ENCODE measurements at regions not wholly inside any gene's neighbourhood (a gene's known extent, or its start where the extent isn't known, plus 50 kb on each side); places are given as distances from the start of the nearest gene placed in this dataset.

DNA sequence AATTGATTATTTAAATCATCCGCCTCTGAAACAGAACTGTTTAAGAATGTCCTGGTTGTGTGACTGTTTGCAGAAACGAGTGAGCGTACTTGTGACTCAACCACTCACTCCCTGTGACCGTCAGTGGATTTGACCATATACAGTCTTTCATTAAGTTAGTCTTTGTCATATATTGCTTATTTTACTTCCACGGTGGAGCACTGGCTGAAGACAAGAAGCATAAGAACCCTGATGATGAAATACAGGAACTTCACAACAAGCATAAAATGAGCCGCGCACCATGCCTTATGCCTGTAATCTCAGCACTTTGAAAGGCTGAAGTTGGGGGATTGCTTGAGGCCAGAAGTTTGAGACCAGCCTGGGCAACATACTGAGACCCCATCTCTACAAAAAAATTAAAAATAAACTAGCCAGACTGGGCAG, 194.0 kb downstream of the TOMM20 start:
- no peak for DNase-seq (ENCODE audit: low read depth)

DNA sequence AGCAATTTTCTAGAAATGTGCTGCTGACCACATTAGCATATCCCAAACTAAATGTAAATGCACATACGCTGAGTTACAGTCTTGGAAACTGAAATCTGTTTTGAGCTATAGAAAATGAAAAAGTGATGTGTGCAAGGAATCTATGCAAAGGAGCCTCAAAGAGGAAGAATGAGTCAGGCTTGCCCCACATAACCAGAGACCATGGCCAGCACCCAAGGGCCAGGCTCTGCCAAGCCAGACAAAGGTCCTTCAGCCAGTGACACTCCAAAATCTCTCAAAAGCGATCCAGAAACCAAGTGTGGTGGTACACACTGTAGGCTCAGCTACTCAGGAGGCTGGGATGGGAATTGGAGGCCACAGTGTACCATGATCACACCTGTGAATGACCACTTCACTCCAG, 195.2 kb downstream of the TOMM20 start:
- DNase-seq (ENCODE audit: low read depth) = no peak

DNA sequence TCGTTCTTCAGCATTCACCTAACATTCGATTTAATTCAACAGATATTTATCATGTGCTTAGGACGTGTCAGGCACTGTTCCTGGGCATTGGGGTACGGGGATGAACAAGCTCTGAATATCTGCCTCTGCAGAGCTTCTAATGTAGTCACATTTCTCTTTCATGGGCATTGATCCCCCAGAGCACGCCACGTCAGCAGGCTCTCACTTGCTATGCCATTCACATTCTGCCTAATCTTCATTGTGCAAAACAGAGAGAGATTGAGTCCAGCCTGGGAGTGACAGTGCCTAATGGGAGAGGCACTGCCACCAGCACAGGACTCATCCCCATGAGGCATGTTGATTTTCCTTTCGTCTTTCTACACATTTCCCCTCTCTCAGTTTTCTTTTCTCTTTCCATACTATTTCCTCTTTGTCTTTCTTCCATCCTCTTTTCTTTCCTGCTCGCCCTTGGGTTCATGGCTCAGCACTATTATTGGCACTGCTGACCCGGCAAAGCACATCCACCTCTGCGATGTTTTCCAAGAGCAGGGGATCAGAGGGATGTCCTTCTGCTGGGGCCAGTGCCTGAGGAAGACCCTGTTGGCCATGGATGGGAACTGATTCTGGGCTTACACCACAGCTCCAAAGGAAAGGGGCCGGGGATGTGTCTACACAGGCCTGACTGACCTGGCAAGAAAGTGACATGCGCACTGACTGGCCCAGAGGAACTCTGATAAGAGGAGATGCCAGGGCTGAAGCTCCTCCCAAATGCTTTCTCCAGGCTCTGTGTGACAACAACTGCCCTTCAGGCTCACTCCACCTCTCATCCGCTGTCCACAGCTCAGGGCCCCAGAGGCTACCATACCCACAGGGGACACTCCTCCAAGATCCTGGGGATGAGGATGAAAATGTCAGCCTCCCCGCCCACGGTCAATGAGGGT, 195.9 kb downstream of the TOMM20 start:
- DNase-seq (ENCODE audit: low read depth) = no peak

DNA sequence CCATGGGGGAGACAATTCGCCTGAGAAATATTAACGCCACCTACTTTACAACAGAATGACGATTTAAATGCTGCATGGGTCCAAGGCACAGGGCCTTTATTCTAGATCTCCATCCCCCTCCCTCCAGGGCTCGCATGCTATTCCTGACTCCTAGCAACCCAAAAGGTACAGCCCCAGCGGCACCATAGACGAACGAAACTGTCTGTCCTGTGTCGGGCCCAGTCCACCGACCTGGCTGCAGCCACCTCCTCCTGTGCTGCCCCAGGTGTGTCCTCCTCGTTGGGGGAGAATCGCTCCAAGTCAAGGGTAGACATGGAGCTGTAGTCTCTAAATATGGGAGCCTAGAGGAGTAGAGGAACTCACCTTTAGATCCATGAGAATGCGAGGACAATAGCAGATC, 196.5 kb downstream of the TOMM20 start:
- no peak for DNase-seq (ENCODE audit: low read depth)

DNA sequence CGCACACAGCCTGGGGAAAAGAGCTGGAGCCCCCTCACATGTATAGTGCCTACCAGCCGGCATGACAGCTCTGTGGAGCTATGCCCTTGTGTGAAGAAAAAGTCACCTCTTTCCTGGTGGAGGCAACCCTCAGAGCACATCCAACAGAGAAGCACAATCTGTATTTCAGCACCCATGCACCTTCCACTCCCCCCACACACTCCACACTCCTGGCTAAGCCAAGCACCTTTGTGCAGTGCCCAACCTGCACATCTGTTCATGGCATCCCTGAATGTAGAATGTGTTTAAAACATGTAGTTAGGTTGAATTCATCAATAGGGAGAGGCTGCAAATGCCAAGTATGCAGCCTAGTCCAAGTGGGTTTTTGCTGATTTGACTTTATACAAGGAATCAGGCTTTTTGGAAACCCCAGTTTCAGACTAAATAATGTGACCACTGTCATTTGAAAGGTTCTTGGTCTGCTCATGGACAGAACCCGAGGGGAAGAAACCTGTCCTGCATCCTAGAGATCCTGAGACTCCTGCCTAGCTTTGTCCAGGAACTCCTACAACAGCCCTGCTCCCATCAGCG, 197.1 kb downstream of the TOMM20 start:
- no peak for DNase-seq (ENCODE audit: low read depth)

DNA sequence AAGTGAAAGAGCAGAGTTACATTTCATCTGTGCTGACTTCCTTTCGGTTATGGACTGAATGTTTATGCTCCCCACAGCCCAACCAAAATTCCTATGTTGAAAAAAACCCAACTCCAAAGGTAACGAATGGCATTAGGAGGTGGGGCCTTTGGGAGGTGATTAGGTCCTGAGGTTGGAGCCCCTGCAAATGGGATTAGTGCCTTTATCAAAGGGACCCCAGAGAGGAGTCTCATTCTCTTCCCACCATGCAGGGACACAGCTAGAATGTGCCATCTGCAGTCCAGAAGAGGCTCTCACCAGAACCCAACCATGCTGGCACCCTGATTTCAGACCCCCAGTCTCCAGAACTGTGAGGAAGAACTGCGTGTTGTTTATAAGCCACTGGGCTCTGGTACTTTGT, 199.3 kb downstream of the TOMM20 start:
- DNase-seq (ENCODE audit: low read depth) = no peak

DNA sequence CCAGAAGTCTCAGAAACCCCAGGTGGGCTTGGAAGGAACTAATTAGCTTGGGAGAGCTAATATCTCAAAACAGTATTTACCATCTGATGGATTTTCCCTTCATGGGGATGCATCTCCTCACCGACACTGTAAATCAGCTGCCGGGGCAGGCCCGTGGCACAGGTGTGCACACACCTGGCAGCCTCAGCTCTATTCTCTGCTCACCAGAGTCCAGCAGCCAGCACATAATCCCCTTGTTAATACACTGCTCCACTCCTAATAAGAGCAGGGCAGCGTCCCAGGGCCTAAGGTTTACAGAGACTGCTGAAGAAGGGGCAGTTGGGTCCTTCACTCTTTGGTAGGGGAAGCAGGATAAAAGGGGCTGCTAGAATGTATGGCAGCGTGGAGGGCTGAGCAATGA, 200.0 kb downstream of the TOMM20 start:
- no peak for DNase-seq (ENCODE audit: low read depth)

DNA sequence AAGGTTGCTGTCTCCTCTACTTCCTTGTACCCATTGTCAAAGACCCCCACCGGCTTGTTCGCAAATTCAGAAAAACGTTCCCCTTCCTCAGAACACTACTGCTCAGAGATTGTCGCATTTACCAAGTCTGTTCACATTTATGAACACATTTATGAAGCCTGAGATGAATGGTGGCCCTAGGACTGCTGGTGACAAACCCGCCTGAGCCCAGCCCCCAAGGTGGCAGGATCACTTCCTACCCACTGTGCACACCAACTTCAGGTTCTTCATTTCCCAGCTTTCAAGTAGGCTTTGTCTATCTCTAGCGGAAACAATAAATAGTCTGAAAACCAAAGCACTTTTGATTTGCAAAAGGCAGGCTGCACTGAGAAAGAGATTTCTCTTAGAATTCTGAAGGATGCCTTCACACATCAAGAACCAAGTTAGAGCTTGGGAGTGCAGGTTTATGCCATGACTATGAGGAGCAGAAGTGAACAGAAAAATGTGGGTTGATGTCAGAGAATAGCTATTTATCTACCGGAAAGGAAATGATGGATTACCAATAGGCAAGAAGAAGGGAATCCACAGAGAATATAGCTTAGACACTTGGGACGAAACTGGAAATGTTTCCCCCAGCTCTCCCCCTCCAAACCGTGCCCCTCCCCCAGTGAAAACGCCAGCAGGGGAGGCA, 200.5 kb downstream of the TOMM20 start:
- no peak for DNase-seq (ENCODE audit: low read depth)

DNA sequence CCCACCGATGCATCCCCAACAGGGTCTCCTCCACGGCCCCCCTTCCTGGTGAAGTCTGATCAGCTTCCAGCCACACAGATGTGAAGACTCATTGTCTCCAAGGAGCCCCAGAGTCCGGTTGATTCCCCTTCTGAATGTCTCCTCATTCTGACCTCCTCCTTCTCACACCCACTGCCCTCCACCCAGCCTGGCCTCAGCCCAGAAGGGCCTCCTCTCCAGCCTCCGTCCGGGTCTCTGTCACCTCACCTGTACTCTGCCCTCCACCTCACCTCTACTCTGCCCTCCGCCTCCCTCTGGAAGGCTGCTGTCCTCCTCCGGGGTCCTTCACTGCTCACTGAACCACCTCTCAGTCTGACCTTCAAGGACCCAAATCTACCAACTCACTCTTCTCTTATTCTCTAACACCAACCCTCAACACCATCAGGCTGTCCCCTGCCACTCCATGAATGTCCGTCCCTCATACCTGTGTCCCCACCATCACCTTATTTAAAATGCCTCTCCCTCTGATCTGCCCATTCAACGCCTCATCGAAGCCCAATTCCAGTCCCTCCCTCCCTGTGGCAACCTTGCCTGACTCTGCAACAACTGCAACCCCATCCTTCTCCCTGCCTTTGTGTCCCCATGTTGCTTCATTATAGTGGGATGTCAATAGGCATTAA, 201.2 kb downstream of the TOMM20 start:
- DNase-seq (ENCODE audit: low read depth) = no peak

DNA sequence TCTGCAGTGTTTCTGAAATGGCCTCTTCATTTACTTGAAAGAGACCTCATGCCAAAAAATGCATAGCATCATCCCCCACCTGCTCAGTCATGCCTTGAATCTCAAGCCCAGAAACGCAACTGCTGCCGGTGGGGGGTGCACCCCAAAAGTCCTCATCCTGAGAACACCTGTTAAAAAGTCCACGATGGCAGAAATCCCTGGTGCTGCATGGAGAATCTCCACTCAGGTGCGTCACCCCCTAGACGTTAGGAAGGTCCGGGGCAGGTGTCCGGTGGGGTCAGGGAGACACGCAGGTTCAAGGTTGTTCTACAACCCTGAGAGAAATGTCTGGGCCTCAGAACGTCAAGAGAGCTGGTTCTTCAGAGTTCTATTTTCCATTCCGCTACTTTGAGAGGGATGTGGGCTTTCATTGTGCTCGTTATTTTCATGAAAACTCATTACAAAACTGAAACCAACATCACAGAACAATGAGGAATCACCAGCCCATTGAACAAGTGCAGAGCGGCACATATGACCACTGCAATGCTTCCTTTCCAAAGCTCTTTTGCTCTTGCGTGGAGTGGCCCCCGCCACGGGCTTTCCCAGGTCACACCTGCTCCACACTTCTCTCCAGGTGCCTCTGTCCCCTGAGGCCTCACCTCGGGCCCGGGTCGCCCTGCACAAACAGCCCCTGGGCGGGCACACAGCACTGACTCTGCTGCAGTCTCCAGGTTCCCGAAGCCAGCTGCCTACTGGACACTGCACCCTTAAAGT, 201.9 kb downstream of the TOMM20 start:
- DNase-seq (ENCODE audit: low read depth) = no peak

DNA sequence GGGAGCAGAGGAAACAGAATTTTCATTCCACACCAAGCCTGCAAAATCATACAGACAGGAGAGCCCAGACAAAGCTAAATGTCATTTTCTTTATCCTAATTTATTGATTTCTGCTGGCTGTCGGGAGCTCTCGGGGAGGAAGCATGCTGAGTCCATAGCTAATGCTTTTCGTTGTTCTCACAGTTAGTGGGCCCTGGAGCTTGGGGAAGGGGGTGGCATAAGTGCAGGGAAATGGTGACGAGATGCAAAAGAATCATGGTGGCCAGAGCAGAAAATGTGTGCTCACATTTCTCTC, 202.4 kb downstream of the TOMM20 start:
- DNase-seq (ENCODE audit: low read depth) = no peak

DNA sequence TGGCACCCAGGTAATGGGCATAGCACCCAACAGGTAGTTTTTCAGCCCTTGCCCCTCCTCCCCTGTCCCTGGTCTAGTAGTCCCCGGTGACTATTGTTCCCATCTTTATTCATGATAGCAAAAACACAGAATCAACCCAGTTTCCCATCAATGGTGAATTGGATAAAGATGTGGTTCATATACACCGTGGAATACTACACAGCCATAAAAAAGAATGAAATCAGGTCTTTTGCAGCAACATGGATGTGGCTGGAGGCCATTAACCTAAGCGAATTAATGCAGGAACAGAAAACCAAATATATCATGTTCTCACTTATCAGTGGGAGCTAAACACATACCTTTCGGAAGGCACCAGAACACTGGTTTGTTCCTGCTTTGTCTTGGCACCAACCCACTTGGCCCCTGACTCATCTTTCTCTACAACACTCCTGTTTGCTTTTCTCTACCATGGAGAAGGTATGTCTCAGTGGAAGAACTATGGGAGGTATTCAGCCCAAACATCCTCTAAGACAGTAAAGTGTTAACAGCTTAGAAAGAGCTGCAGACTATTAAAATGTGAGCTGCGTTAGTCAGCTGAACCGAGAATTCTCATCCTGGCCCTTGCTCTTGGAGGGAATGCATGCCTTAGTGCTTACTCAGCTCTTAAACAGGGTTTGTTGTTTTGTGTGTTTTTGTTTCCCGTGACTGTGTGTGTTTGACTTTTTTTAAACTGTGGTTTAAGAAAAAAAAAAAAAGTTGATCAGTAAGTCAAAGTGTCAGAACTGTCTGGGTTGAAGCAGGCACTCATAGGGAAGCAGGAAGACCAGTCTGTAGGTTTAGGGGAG, 203.0 kb downstream of the TOMM20 start:
- no peak for DNase-seq (ENCODE audit: low read depth)

DNA sequence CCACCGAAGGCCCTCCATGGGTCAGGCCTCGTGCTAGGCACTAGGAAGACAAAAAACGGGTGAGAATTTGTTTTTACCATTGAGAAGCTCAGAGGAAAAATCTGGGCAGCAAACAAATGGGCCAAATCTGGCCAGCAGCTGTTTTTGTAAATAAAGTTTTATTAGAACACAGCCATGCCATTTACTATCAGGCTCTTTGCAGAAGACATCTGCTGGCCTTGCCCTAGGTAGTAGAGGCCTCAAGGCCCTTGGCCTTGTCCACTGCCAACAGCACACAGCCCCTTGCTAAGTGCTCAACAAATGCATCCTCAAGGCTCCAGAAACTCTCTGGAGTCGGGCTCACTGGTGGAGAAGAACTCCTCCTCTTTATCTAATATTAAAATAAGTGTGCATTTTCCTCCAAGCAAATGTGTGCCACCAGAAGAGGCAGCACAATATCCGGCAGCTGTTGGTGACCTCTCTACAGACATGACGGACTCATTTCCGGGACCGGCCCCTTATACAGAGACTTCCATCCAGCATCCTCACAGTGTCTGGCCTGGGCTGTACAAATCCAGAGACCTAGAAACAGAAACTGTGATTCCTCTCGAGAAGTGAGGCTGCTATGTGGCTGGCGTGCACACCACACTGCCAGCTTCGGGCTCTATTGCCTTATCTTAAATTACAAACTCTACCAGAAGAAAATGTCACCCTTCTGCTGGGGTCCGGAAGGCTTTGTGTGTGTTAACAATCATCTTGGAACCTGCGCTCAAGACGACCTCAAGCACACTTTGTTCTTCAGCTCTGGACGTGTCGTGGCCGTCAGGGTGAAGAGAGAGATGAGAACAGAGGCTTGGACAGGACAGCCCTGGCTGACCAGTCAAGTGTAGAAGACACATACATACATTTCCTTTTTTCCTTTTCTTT, 203.9 kb downstream of the TOMM20 start:
- no peak for DNase-seq (ENCODE audit: low read depth)

DNA sequence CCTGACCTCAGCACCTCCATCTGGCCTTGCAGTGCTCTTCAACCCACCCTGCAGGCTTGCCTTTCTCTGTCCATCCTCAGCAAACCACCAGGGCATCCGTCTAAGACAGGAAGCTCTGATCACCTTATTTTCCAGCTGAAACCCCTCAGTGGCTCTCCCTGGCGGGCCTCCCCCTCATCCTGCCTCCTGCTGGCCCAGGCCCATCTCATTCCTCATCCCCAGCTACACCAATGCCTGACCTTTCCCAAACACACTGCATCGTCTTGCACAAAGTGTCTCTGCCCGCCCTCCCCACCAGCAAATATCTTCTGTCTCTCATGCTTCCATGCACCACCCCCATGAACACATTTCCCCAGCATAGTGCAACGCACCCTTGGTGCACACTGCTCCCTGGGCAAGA, 205.0 kb downstream of the TOMM20 start:
- no peak for DNase-seq (ENCODE audit: low read depth)

DNA sequence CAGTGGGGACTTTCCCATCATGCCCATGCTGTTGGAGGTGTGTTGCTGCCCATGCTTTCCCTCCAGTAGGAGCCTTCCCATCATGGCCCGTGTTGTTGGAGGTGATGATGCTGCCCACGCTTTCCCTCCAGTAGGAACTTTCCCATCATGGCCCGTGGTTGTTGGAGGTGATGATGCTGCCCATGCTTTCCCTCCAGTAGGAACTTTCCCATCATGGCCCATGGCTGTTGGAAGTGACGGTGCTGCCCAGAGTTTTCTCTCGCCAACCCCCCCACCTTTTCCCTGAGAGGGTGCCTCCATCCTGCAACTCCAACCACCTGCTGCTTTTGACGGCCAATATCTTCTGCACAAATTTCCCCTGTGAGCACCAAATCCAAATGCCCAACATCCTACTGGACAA, 205.7 kb downstream of the TOMM20 start:
- DNase-seq (ENCODE audit: low read depth) = no peak

DNA sequence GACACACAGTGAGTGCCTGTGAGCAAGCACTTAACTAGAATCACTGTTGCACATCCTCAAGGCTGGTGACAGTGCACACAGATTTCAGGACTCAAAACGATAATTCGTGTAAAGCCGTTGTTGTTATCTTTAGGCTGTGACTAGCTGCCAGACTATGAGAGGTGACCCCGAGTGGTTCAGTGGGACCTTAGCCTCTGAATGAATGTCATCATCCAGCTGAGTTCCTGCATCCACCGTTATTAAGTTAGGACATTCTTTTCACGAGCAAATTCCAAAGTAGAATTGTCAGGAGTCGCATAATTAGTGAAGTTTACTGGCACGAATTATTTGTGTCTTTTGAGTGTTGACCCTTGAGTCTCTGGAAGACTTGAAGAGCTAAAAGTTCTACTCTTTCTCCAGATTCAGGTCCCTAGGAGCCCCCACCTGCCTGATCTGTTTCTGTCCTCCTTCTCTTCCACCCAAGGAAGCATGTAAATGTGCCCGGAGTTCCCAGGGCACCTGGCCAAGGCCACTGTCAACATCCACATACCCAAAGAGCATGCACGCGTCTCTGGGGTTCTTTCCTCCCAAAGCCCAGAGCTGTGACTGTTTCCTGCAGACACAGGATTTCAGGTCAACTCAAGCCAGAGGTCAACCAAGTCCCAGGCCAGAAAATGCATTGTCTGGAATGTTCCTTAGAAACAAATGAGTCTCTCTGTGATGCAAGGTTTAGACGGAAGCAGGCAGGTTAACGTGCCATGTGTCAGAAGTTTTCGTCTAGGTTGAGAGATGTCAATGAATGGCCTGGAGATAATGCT, 207.2 kb downstream of the TOMM20 start:
- no peak for DNase-seq (ENCODE audit: low read depth)

DNA sequence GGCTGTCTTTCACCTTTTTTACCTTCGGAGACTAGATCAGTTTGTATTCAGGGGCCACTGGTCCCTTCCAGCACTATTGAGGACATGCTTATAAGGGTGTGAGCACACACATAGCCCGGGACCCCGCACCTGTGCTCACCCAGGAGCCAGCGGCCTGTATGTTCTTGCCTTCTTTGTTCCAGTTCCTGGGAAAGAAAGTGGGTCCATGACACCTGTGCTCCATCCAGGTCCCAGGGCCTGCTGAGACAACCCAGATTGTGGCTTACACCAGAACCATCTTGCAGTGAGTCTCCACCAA, 207.8 kb downstream of the TOMM20 start:
- DNase-seq (ENCODE audit: low read depth) = no peak

DNA sequence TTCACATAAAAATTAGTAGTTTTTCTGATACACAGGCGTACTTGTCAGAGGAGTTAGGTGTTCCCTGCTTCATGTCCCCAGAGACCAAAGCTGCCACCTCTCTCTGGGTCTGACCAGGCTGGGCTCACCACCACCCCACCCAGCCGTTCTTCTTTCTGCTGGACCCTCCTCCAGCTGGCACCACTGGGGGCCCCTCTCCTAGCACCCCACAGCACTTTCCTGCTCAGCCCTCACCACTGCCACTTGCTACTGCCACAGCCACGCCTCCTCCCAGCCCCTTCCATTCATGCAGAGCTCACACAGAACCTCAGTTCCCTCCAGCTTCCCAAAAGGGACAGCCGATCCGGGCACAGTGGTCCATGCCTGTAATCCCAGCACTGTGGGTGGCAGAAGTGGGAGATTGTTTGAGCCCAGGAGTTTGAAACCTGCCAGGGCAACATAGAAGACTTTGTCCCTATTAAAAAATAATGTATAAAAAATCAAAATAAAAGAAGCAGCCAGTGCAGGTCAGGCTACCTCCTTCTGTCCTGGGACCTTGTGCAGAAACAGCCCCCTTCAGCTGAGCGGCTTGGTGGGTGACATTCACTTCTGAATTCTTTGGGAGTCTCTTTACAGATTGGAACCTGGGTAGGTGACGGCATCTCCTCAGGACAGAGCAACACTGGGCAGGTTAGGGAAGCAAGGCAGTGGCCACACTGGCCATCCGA, 208.3 kb downstream of the TOMM20 start:
- DNase-seq (ENCODE audit: low read depth) = no peak

Measured in T-helper 22 cell (primary cell).